ENCODE measurements at regions not wholly inside any gene's neighbourhood (a gene's known extent, or its start where the extent isn't known, plus 50 kb on each side); places are given as distances from the start of the nearest gene placed in this dataset.
A peak's percentile ranks its signal among the peaks of the same experiment; 100 is the strongest.
"Not testable (repeated sequence)": the region's sequence is repeated elsewhere in the genome, so short reads cannot be mapped to it uniquely, and the experiment has no call there.

- Histone ChIP-seq H3K36me3 (ENCODE audit: insufficient read depth, low read length) (no peaks in the 10 kb centered on the region), H3K4me3 (ENCODE audit: insufficient read depth, low read length) (no peak overlapping the region), H3K27ac (ENCODE audit: low read depth, low read length) (peak overlapping the region; percentile 34), H4K20me1 (ENCODE audit: insufficient read depth, low read length) (no peaks in the 10 kb centered on the region), H3K27me3 (ENCODE audit: insufficient read depth, low read length) (peaks cover 3% of the 10 kb centered on the region), H3K9me3 (ENCODE audit: low read depth, low read length) (no peaks in the 10 kb centered on the region), H2AFZ (ENCODE audit: low read length) (no peak overlapping the region), H3K4me2 (ENCODE audit: insufficient read depth, low read length) (peak overlapping the region; percentile 24), H3K79me2 (ENCODE audit: insufficient read depth, low read length) (no peaks in the 10 kb centered on the region), H3K4me1 (ENCODE audit: insufficient read depth, low read length) (peaks cover 24% of the 10 kb centered on the region)
- peak; percentile 81 for DNase-seq (ENCODE audit: insufficient read length, low spot score, missing footprints)
- TF ChIP-seq CTCF (IDR thresholded peaks at IDR 0.05; ENCODE audit: extremely low read depth, low read depth, low read length) = no peak
Observed at GRCh38 chr3:28053759-28054158, 187.7 kb upstream of the CMC1 start.

- no peak overlapping the region for H2AFZ ChIP-seq (ENCODE audit: low read length)
- DNase-seq (ENCODE audit: insufficient read length, low spot score, missing footprints) = no peak
- no peaks in the 10 kb centered on the region for H3K36me3 ChIP-seq (ENCODE audit: insufficient read depth, low read length)
Observed at GRCh38 chr3:28056806-28057205, 184.6 kb upstream of the CMC1 start.

GRCh38 chr3:28057539-28057938 lies 183.9 kb upstream of the CMC1 start:
- Histone ChIP-seq H2AFZ (ENCODE audit: low read length) (no peak overlapping the region), H3K4me1 (ENCODE audit: insufficient read depth, low read length) (peaks cover 17% of the 10 kb centered on the region), H3K36me3 (ENCODE audit: insufficient read depth, low read length) (no peaks in the 10 kb centered on the region), H3K27me3 (ENCODE audit: insufficient read depth, low read length) (peaks cover 3% of the 10 kb centered on the region), H3K4me2 (ENCODE audit: insufficient read depth, low read length) (no peak overlapping the region), H3K4me3 (ENCODE audit: insufficient read depth, low read length) (no peak overlapping the region), H3K27ac (ENCODE audit: low read depth, low read length) (no peak overlapping the region), H3K9me3 (ENCODE audit: low read depth, low read length) (no peaks in the 10 kb centered on the region), H3K79me2 (ENCODE audit: insufficient read depth, low read length) (no peaks in the 10 kb centered on the region), H4K20me1 (ENCODE audit: insufficient read depth, low read length) (no peaks in the 10 kb centered on the region)
- DNase-seq (ENCODE audit: insufficient read length, low spot score, missing footprints) = no peak
- TF ChIP-seq CTCF (IDR thresholded peaks at IDR 0.05; ENCODE audit: extremely low read depth, low read depth, low read length) = no peak

More at GRCh38 chr3:28056806-28057205, 184.6 kb upstream of the CMC1 start:
- no peaks in the 10 kb centered on the region for H3K79me2 ChIP-seq (ENCODE audit: insufficient read depth, low read length)
- no peaks in the 10 kb centered on the region for H3K9me3 ChIP-seq (ENCODE audit: low read depth, low read length)
- H3K4me3 ChIP-seq (ENCODE audit: insufficient read depth, low read length) = no peak overlapping the region
- TF ChIP-seq CTCF (IDR thresholded peaks at IDR 0.05; ENCODE audit: extremely low read depth, low read depth, low read length) = no peak
- no peak overlapping the region for H3K4me2 ChIP-seq (ENCODE audit: insufficient read depth, low read length)
- H3K27ac ChIP-seq (ENCODE audit: low read depth, low read length) = no peak overlapping the region
- H3K4me1 ChIP-seq (ENCODE audit: insufficient read depth, low read length) = peaks cover 18% of the 10 kb centered on the region
- H4K20me1 ChIP-seq (ENCODE audit: insufficient read depth, low read length) = no peaks in the 10 kb centered on the region
- peaks cover 3% of the 10 kb centered on the region for H3K27me3 ChIP-seq (ENCODE audit: insufficient read depth, low read length)

GRCh38 chr3:28059199-28059598 lies 182.2 kb upstream of the CMC1 start:
- H2AFZ ChIP-seq (ENCODE audit: low read length); H3K4me3 ChIP-seq (ENCODE audit: insufficient read depth, low read length); H3K9me3 ChIP-seq (ENCODE audit: low read depth, low read length); H4K20me1 ChIP-seq (ENCODE audit: insufficient read depth, low read length); H3K27me3 ChIP-seq (ENCODE audit: insufficient read depth, low read length); H3K27ac ChIP-seq (ENCODE audit: low read depth, low read length); H3K36me3 ChIP-seq (ENCODE audit: insufficient read depth, low read length); DNase-seq (ENCODE audit: insufficient read length, low spot score, missing footprints); H3K4me2 ChIP-seq (ENCODE audit: insufficient read depth, low read length); H3K79me2 ChIP-seq (ENCODE audit: insufficient read depth, low read length); H3K4me1 ChIP-seq (ENCODE audit: insufficient read depth, low read length): not testable (repeated sequence)
